ENCODE measurements at regions not wholly inside any gene's neighbourhood (a gene's known extent, or its start where the extent isn't known, plus 50 kb on each side); places are given as distances from the start of the nearest gene placed in this dataset.
A peak's percentile ranks its signal among the peaks of the same experiment; 100 is the strongest.

DNA sequence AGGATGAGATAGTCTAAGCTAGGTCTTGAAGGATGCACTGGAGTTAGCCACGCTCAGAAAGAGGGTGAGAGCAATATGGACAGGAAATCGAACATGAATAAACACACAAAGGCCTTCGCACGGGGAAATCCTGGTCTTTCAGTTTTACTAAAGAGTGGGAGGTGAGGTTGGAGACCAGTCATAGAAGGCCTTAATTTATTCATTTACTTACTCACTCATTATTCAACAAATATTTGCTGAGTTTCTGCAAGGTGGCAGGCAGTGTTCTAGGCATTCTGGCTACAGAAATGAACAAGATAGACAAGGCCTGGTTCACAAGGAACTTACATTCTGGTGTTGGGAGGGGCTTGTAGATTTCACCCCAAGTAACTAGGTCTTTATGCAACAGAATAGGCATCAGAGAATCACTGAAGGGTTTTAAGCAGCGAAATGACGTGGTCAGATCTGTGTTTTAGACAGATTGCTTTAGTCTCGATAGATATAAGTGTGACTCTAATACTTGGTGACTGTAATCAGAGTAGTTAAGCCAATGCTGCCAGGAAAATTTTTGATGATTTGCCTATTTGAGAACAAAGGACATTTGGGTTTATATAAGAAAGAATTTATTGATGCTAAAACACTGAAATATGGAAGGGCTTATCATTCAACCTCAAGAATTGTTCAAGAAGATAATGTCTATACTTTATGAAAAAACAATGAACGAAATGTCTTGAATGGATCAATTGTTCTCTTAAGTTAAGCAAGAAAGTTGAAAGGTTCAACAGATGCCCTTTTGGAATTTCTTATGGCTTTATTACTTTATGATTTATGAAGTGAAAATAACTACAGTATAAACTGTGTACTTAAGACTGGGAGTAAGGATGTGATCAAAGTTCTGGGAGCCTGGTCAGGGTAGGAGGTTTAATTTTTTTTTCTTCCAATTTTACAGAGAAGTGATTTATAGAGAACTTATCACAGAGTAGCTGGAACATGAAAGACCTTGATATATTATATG is 184.4 kb upstream of the CASK start:
- peaks cover 2 to 23% (median 11%) of the 10 kb centered on the region in 7 donors for H3K4me1 Mint-ChIP-seq
- CTCF ChIA-PET = no interaction called here
- peaks cover 0 to 7% of the 10 kb centered on the region in 2 donors for H3K4me1 ChIP-seq (ENCODE audit: control insufficient read depth in 2 of 2, insufficient read depth in 2 of 2, low read length in 2 of 2)
- DNase-seq (peak in 1 of 9 donors; percentile 22), ATAC-seq (no peak)
- no peaks in the 10 kb centered on the region for H3K27me3 Mint-ChIP-seq
- peaks cover 0 to 15% (median 0%) of the 10 kb centered on the region in 11 donors for H3K9me3 Mint-ChIP-seq
- H3K27ac ChIP-seq (ENCODE audit: low read depth, low read length) = no peak overlapping the region
- POLR2A ChIA-PET = no interaction called here
- H3K9me3 ChIP-seq (ENCODE audit: control insufficient read depth in 2 of 3, low read length in 3 of 3) = no peaks in the 10 kb centered on the region
- H3K4me3 ChIP-seq (ENCODE audit: low read length) = no peak overlapping the region
- H3K36me3 Mint-ChIP-seq = peaks cover 0 to 19% (median 0%) of the 10 kb centered on the region in 5 donors
- intact Hi-C loops (cut with micrococcal nuclease) = no loop called here
- no peaks in the 10 kb centered on the region for H3K27me3 ChIP-seq (ENCODE audit: control insufficient read depth in 2 of 2, insufficient read depth in 2 of 2, low read length in 2 of 2)
- H3K4me3 Mint-ChIP-seq = no peak overlapping the region
- peak overlapping the region in 1 of 9 donors; percentile 21 for H3K27ac Mint-ChIP-seq
- no peaks in the 10 kb centered on the region for H3K36me3 ChIP-seq (ENCODE audit: control insufficient read depth in 2 of 3, insufficient read depth in 3 of 3, low read length in 3 of 3)

DNA sequence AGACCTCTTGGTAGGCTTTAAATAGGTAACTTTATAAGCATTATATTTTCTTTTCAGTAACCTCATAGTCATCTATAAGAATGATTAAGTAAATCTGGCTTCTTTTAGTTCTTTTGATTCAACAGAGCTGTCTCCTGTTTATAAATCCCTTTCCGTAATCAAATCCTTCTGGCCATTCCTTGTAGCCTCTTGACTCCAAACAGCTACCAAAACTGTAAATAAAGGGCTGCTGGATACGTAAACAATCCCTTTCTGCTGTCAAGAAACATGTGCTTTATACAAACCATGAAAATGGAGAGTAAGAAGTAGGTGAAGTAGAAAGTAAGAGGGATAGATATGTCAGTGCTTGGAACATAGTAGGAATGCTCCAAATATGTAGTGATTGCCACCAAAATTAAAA is 183.2 kb upstream of the CASK start:
- DNase-seq (no peak), ATAC-seq (no peak)
- CTCF ChIA-PET = no interaction called here
- Histone ChIP-seq H3K4me3 (ENCODE audit: low read length) (no peak overlapping the region), H3K36me3 (ENCODE audit: control insufficient read depth in 2 of 3, insufficient read depth in 3 of 3, low read length in 3 of 3) (no peaks in the 10 kb centered on the region), H3K27ac (ENCODE audit: low read depth, low read length) (no peak overlapping the region), H3K4me1 (ENCODE audit: control insufficient read depth in 2 of 2, insufficient read depth in 2 of 2, low read length in 2 of 2) (peaks cover 0 to 7% of the 10 kb centered on the region in 2 donors), H3K27me3 (ENCODE audit: control insufficient read depth in 2 of 2, insufficient read depth in 2 of 2, low read length in 2 of 2) (no peaks in the 10 kb centered on the region), H3K9me3 (ENCODE audit: control insufficient read depth in 2 of 3, low read length in 3 of 3) (no peaks in the 10 kb centered on the region)
- POLR2A ChIA-PET = no interaction called here
- Mint-ChIP-seq H3K4me1 (peaks cover 2 to 23% (median 11%) of the 10 kb centered on the region in 7 donors), H3K9me3 (peaks cover 0 to 10% (median 0%) of the 10 kb centered on the region in 11 donors), H3K27ac (no peak overlapping the region), H3K4me3 (no peak overlapping the region), H3K36me3 (peaks cover 0 to 14% (median 0%) of the 10 kb centered on the region in 5 donors), H3K27me3 (no peaks in the 10 kb centered on the region)
- intact Hi-C loops (cut with micrococcal nuclease) = no loop called here

DNA sequence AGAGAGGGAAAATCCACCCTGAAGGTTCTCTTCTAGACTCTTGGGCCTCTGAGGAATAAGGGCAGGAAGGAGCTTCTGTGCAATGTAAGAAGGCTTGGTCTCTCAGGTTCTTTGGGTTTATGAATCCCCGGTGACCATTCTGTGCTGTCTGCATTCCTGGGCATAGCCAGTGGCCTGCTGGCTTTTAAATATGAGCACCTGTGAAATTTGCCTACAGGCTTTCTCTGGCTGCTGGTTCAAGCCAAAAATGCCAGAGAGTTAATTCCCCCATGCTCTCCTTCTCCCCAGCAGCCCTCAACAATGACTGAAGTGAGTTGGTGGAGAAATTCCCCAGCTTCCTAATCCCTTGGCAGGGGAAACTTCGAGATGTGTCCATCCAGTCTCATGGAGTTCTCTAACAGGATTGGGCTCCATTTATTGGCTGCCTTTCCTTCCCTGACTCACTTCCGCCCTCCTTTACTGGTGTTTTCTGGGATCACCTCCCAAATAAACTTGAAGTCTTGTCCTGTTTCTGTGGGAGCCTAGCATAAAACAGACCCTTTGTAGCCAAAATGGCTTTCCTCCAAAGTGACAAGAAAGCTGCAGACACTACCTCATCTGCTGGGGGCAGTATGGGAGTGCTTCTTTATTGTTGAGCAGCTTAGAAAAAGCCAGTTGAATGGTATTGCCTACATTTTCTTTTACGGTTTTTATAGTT is 179.4 kb upstream of the CASK start:
- DNase-seq (no peak), ATAC-seq (no peak)
- Mint-ChIP-seq H3K36me3 (peaks cover 0 to 11% (median 0%) of the 10 kb centered on the region in 5 donors), H3K27ac (peak overlapping the region in 1 of 9 donors; percentile 26), H3K4me1 (peaks cover 0 to 5% (median 0%) of the 10 kb centered on the region in 7 donors), H3K9me3 (peaks cover 0 to 10% (median 0%) of the 10 kb centered on the region in 11 donors), H3K4me3 (no peak overlapping the region), H3K27me3 (no peaks in the 10 kb centered on the region)
- no peak overlapping the region for H3K27ac ChIP-seq (ENCODE audit: low read depth, low read length)
- POLR2A ChIA-PET = no interaction called here
- H3K9me3 ChIP-seq (ENCODE audit: control insufficient read depth in 2 of 3, low read length in 3 of 3) = no peaks in the 10 kb centered on the region
- H3K36me3 ChIP-seq (ENCODE audit: control insufficient read depth in 2 of 3, insufficient read depth in 3 of 3, low read length in 3 of 3) = no peaks in the 10 kb centered on the region
- intact Hi-C loops (cut with micrococcal nuclease) = no loop called here
- H3K27me3 ChIP-seq (ENCODE audit: control insufficient read depth in 2 of 2, insufficient read depth in 2 of 2, low read length in 2 of 2) = no peaks in the 10 kb centered on the region
- CTCF ChIA-PET = no interaction called here
- H3K4me3 ChIP-seq (ENCODE audit: low read length) = no peak overlapping the region
- no peaks in the 10 kb centered on the region for H3K4me1 ChIP-seq (ENCODE audit: control insufficient read depth in 2 of 2, insufficient read depth in 2 of 2, low read length in 2 of 2)

DNA sequence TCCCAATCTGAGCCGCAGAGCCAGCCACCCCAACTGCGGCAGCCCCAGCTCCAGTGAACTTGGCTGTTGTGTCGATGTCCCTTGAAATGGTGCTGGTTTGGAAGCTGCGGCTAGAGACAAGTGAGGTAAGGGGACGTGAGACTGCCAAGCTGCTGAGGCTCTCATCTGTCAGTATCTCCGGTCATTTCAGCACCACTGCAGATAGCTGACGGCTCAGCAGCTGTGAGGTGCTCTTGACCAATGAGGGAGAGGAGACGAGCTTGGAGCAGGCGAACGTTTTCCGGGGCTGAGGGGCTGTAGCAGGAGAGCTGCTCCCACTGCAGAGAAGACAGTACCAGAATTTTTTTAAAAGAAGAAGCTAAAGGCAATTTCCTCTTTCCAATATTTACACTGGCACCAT is 175.5 kb upstream of the CASK start:
- intact Hi-C loops (cut with micrococcal nuclease) = no loop called here
- Histone ChIP-seq H3K27ac (ENCODE audit: low read depth, low read length) (no peak overlapping the region), H3K4me3 (ENCODE audit: low read length) (no peak overlapping the region), H3K27me3 (ENCODE audit: control insufficient read depth in 2 of 2, insufficient read depth in 2 of 2, low read length in 2 of 2) (no peaks in the 10 kb centered on the region), H3K9me3 (ENCODE audit: control insufficient read depth in 2 of 3, low read length in 3 of 3) (no peaks in the 10 kb centered on the region), H3K36me3 (ENCODE audit: control insufficient read depth in 2 of 3, insufficient read depth in 3 of 3, low read length in 3 of 3) (no peaks in the 10 kb centered on the region), H3K4me1 (ENCODE audit: control insufficient read depth in 2 of 2, insufficient read depth in 2 of 2, low read length in 2 of 2) (no peaks in the 10 kb centered on the region)
- Mint-ChIP-seq H3K4me1 (peaks cover 0 to 5% (median 4%) of the 10 kb centered on the region in 7 donors), H3K4me3 (no peak overlapping the region), H3K27me3 (no peaks in the 10 kb centered on the region), H3K27ac (no peak overlapping the region), H3K9me3 (peaks cover 0 to 4% (median 0%) of the 10 kb centered on the region in 11 donors), H3K36me3 (peaks cover 0 to under 1% (median 0%) of the 10 kb centered on the region in 5 donors)
- DNase-seq (no peak), ATAC-seq (no peak)
- CTCF ChIA-PET = no interaction called here
- POLR2A ChIA-PET = no interaction called here

GRCh38 chrX:42097486-42097885 is 174.1 kb upstream of the CASK start:
- ChIA-PET POLR2A (interaction anchor here (0.6 kb wide), 1 partner anchor 1006 kb away, joined by 4 read pairs; no protein-coding TSS in a partner anchor), CTCF (no interaction called here)
- H3K27ac Mint-ChIP-seq = no peak overlapping the region
- H3K4me3 Mint-ChIP-seq = no peak overlapping the region
- ATAC-seq = no peak
- no peaks in the 10 kb centered on the region for H3K36me3 ChIP-seq (ENCODE audit: control insufficient read depth in 2 of 3, insufficient read depth in 3 of 3, low read length in 3 of 3)
- no peaks in the 10 kb centered on the region for H3K9me3 ChIP-seq (ENCODE audit: control insufficient read depth in 2 of 3, low read length in 3 of 3)
- H3K27me3 ChIP-seq (ENCODE audit: control insufficient read depth in 2 of 2, insufficient read depth in 2 of 2, low read length in 2 of 2) = no peaks in the 10 kb centered on the region
- H3K4me3 ChIP-seq (ENCODE audit: low read length) = no peak overlapping the region
- H3K36me3 Mint-ChIP-seq = no peaks in the 10 kb centered on the region
- no peak overlapping the region for H3K27ac ChIP-seq (ENCODE audit: low read depth, low read length)
- H3K27me3 Mint-ChIP-seq = no peaks in the 10 kb centered on the region
- intact Hi-C loops (cut with micrococcal nuclease) = no loop called here
- no peaks in the 10 kb centered on the region for H3K4me1 ChIP-seq (ENCODE audit: control insufficient read depth in 2 of 2, insufficient read depth in 2 of 2, low read length in 2 of 2)
- DNase-seq = no peak
- H3K9me3 Mint-ChIP-seq = peaks cover 0 to 1% (median 0%) of the 10 kb centered on the region in 11 donors
- H3K4me1 Mint-ChIP-seq = peaks cover 0 to 7% (median 4%) of the 10 kb centered on the region in 7 donors

GRCh38 chrX:42096265-42096920 is 173.0 kb upstream of the CASK start:
- H3K4me3 Mint-ChIP-seq = no peak overlapping the region
- H3K4me1 ChIP-seq (ENCODE audit: control insufficient read depth in 2 of 2, insufficient read depth in 2 of 2, low read length in 2 of 2) = no peaks in the 10 kb centered on the region
- H3K27ac ChIP-seq (ENCODE audit: low read depth, low read length) = no peak overlapping the region
- CTCF ChIA-PET = no interaction called here
- H3K9me3 ChIP-seq (ENCODE audit: control insufficient read depth in 2 of 3, low read length in 3 of 3) = no peaks in the 10 kb centered on the region
- H3K36me3 ChIP-seq (ENCODE audit: control insufficient read depth in 2 of 3, insufficient read depth in 3 of 3, low read length in 3 of 3) = no peaks in the 10 kb centered on the region
- no peak overlapping the region for H3K4me3 ChIP-seq (ENCODE audit: low read length)
- H3K36me3 Mint-ChIP-seq = no peaks in the 10 kb centered on the region
- H3K9me3 Mint-ChIP-seq = peaks cover 0 to 1% (median 0%) of the 10 kb centered on the region in 11 donors
- H3K27ac Mint-ChIP-seq = peak overlapping the region in 1 of 9 donors; percentile 15
- intact Hi-C loops (cut with micrococcal nuclease) = no loop called here
- H3K27me3 Mint-ChIP-seq = no peaks in the 10 kb centered on the region
- DNase-seq = no peak
- no peaks in the 10 kb centered on the region for H3K27me3 ChIP-seq (ENCODE audit: control insufficient read depth in 2 of 2, insufficient read depth in 2 of 2, low read length in 2 of 2)
- H3K4me1 Mint-ChIP-seq = peaks cover 0 to 7% (median 4%) of the 10 kb centered on the region in 7 donors
- no peak for ATAC-seq
- POLR2A ChIA-PET = interaction anchor here (0.6 kb wide), 1 partner anchor 1007 kb away, joined by 4 read pairs; no protein-coding TSS in a partner anchor
